EL (cell line): ENCODE measurements at regions not wholly inside any gene's neighbourhood (a gene's known extent, or its start where the extent isn't known, plus 50 kb on each side); places are given as distances from the start of the nearest gene placed in this dataset.
"Not testable (repeated sequence)": the region's sequence is repeated elsewhere in the genome, so short reads cannot be mapped to it uniquely, and the experiment has no call there.

Source experiments
- DNase-seq: peaks from one replicate; pipeline ENCODE4 v3.0.0-alpha.2; 2016

DNA sequence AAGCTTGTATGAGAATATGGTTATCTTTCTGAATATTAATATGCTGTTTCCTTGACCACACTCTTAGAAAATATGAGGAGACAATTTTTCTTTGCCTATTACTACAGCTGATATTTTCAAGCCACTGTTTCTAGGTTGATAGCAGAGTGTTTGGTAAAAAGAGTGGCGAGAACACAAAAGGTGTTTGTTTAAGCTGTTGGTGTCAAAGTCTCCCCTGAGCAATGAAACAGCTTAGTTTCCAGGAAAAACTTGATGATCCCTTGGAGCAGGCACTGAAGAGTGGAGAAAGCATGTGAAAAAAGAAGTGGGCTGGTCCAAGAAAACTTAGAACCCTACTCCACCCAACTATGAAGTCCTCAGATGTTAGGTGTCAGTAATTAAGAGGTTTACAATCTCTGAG lies 182.7 kb downstream of the TFAP2B start:
- DNase-seq: no peak

DNA sequence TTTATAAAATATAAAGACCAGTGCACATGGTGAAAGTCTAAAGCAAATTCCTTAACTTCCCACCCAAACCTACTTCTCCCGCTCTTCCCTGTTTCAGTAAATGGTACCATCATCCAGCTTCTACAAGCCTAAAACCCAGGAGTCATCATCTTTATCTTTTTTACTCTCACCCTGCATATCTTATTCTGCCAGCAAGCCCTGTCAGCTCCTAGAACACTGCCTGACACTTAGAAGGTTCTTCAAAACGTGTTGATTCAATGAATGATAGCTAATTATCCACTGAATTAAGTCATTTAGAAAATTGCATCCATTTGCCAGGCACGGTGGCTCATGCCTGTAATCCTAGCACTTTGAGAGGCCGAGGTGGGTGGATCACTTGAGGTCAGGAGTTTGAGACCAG lies 185.7 kb downstream of the TFAP2B start:
- DNase-seq: no peak

DNA sequence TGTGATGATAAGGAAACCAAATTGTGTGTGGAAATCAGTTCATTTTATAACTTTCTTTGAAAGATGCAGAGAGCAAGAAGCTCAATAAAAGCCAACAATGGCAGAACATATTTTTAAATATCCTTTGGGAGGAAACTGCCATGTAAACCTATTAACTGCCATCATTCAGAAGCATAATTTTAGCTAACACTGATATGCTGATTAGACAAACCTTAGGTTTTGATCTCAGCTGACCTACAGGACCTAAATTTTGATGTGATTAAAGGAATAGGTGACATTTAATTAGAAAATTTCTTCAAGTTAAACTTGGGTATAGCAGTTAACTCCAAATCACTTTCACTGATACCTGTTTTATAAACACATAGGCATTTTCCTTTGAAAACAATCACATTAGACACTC lies 187.1 kb downstream of the TFAP2B start:
- no peak for DNase-seq

DNA sequence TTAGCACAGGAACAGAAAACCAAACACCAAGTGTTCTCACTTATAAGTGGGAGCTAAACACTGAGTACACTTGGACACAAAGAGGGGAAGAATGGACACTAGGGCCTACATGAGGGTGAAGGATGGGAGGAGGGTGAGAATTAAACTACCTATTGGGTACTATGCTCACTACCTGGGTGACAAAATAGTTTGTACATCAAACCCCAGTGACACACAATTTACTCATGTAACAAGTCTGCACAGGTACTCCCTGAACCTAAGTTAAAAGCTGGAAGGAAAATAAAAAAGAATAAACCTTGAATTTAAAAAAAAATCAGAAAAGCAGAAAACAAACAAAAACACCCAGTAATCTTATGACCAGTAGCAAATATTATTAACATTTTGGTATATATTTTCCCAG lies 188.6 kb downstream of the TFAP2B start:
- no peak for DNase-seq

DNA sequence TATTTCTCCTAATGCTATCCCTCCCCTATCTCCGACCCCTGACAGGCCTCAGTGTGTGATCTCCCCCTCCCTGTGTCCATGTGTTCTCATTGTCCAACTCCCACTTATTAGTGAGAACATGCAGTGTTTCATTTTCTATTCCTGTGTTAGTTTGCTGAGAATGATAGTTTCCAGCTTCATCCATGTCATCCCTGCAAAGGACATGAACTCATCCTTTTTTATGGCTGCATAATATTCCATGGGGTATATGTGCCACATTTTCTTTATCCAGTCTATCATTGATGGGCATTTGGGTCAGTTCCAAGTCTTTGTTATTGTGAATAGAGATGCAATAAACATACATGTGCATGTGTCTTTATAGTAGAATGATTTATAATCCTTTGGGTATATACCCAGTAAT lies 190.0 kb downstream of the TFAP2B start:
- not testable (repeated sequence) for DNase-seq

DNA sequence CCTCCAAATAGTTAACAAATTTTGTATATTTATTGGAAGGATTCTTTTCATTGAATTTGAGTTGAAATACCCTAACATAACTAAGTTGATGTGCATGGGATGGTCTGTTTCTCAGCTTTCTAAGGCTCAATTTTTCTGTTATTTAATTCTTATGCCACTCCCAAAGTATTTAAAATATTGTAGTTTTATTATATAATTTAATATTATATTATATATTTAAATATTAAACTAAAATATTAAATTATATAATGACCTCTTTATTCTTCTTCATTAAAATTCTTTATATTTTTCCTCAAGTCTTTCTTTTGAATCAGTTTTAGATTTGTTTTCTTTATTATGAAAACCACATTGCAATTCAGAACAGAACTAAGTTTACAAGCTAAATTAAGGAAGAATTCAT lies 194.7 kb downstream of the TFAP2B start:
- DNase-seq: no peak

DNA sequence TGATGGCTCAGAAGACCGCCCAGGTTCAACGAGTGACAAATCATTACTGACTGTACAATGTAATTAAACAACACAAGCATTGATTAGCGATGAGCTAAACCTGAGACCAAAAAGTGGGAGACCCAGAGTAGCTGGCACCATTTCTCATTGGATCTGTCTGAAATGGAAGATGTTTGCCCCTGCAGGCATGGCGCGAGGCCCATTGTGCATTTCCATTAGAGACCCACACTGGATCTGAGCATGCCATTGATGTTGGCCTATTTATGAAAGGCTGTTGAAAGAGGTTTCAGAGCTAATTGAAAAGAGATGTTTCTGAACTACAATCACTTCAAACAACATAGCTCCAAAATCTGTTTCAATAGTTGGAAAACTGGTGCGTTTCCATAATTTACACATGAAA lies 196.7 kb downstream of the TFAP2B start:
- DNase-seq: no peak

DNA sequence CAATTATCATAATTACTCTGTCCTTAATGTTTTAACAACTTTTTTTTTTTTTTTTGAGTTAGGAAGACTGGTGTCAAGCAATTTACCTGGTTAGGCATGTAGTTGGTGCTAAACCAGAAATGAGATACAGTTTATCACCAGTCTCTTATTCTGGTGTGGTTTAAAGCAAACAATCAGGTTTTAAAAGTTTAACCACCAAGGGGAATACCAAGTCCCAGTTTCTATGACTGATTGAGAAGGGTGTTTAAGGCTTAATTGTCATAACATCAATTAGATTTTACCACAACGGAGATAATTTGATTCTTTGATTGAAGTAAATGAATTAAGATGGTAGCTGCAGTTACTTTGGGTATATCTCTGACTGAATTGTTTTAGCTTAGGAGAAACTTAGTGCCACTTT lies 197.8 kb downstream of the TFAP2B start:
- no peak for DNase-seq

DNA sequence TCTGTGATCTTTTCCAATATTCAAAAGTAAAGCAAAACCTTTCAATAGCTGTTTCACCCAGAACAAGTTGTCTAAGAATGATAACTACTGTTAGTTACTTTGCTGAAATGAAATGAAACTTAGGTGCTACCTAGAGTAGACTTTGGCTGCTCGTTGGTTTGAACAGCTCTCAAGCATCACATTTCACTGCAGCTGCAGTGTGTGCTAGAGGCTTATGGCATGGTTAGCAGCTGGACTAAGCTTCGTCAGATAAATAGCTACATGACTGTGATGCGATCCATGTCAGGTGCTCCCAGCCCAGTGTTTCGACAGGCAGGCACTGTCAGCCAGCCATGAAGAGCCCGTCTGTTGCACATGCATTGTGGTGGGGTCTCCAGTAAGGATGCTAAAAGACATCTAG lies 201.1 kb downstream of the TFAP2B start:
- DNase-seq: no peak

DNA sequence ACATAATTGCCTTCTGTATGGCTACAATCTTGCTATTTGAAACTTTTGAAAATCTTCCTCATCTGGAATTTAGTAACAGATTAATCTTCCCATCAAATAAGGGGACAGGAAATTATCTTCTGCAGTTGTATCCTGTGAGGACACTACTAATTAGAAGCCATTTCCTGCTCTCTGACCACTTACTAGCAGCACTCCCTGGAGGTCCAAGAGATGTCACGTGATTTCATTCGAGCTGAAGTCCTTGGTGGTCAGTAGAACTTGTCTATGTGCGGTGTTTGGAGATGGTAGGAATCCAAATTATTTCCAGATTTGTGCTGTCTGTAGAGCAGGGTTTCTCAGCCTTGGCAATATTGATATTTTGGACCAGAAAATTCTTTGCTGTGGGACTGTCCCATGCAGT lies 202.5 kb downstream of the TFAP2B start:
- DNase-seq: no peak

DNA sequence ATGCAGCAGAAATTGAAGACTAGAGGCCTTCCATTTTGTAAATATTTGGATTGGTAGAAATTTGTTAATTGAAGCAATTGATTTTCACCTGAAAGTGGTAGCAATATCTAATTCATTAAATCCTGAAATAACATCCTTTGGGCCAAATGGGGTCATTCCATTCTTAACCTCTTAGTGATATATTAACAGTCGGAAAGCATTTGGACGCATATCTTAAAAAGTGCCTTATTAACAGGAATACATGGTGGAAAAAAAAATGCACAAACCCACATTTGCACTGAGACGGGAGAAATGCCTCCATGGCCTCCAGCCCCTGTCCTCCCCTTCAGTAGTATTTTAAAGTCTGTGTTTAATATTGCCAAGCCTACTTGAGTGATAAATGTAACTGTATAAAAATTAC lies 205.5 kb downstream of the TFAP2B start:
- DNase-seq: no peak

DNA sequence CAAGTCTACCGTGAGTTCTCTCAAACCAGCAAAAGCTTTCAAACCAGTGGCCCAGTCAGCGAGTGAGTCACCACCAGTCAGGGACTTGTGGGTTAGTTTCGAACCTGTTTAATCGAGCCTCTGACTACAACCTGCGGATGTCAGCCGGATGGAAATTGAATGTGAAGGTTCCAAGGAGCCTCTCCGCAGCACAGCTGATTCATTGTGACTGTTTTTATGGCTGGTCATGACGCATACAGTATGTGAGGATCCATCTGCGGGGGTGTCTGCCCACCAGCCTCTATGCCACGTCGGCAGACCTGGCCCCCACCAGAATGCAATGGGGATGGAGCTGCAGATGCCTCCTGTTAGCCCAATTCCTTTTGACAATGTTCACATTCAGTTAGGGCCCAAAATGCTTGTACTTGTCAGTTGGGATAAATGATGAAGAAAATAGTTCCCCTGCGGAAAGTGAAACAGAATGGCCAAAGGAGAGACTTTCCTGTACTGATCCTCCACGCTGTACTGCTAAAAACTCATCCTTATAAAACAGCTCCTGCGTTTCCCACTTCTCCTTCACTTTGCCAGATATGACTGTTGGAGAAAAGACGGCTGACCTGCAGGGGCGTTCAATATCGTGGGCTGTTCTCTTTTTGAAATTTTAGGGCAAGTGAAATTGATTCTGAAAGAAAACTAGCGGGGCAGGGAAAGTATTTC lies 206.6 kb downstream of the TFAP2B start:
- DNase-seq: peak; percentile 30

DNA sequence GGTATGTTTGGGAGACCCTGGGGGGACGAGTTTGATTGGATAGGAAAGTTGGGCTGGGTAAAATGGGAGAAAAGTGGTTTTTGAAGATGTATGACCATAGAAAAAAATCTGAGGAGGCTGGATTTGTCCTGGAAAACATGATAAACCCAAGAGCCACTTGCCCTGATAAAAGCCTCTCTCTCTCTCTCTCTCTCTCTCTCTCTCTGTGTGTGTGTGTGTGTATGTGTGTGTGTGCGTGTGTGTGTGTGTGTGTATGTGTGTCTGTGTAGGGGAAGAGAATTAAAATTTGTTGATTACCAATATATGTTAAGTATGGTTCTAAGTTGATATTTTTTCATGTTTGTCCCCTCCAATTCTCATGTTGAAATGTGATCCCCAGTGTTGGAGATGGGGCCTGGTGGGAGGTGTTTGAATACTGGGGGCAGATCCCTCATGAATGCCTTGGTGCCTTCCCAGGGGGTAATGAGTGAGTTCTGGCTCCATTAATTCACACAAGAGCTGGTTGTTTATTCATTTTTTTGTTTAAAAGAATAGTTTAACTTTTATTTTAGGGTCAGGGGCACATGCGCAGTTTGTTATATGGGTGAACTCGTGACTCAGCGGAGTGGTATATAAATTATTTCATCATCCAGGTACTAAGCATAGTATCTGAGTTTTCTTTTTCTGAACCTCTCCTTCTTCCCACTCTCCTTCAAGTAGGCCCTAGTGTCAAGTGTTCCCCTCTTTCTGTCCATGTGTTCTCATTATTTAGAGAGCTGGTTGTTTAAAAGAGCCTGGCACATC lies 208.8 kb downstream of the TFAP2B start:
- DNase-seq: no peak

DNA sequence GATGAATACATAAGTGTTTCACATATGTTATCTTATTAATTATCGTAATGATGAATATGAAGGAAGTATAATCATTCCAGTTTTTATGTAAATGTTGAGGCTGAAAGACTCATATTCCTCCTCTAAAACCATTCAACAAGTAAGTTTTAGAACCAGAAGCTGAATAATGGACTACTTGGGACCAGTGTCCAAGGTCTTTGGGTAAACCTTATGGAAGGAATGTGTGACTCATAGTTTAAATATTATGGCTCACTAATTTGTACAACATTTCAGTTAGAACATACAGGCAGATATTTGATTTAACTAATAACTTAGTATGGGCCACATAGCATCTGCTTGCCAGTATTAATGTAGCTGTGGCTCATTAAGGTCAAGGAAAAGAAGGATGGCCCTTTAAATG lies 209.6 kb downstream of the TFAP2B start:
- DNase-seq: no peak

DNA sequence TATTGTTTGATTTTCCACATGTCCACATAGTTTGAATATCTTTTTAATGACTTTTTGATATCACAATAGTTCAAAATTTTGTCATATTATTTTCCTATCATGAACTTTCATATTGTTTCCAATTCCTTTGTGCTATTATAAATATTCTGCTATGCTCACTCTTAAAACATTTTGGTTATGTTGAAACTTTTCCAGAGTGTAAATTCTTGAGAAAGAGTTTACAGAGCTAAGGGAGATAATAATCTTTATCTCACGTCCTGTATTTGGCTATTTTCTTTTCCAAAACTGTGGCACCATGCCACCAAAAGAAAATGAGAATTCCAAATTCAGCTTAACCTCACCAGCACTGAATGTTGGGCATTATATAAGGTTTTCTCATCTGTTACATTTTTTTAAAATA lies 210.9 kb downstream of the TFAP2B start:
- DNase-seq: no peak

DNA sequence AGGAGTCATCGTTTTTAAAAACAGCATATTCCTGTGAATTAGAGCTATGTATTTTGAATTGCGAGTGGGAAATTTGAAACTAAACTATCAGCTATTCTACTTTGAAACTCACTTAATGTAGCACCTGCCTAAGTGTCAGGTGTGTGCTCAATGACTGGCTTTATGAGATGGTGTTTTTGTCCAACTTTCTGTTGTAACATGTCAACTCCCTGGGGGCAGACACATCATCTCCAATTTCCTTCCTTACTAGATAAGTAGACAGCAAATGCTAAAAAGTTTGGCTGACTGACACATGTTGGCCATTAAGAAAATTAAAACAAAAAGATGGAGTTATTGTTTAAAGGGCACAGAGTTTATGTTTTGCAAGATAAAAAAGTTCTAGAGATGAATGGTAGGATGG lies 226.9 kb downstream of the TFAP2B start:
- no peak for DNase-seq

DNA sequence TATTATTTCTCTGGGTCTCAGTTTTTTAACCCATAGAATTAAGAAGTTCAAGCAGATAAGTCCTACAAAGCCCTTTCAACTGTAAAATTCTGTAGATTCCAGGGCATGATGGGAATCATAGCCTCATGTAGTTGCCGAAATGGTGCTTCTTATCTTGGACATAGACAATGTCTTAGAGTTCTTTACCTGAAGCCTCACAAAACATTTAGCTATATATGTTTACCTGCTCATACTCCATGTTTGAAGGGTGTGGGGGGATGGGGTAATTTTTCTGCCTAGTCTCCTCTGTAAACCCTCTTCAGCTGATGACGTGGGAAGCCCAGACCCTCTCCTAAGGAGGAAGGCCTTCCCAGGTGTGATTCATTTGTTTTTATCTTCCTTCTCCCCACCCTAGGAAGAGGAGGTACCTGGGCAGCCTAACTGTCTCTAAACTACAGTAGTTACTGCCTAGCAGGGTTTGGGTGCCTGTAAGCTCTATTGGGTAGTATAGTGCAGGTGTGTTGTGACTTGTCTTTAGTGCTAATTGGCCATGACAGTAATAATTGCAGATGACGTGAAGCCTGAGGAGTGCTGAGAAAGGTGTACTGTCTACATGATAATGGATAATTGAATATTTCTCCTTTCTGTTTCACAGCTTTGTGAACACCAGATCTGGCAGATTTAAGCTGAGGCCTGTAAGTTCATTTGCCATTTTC lies 230.8 kb downstream of the TFAP2B start:
- no peak for DNase-seq

DNA sequence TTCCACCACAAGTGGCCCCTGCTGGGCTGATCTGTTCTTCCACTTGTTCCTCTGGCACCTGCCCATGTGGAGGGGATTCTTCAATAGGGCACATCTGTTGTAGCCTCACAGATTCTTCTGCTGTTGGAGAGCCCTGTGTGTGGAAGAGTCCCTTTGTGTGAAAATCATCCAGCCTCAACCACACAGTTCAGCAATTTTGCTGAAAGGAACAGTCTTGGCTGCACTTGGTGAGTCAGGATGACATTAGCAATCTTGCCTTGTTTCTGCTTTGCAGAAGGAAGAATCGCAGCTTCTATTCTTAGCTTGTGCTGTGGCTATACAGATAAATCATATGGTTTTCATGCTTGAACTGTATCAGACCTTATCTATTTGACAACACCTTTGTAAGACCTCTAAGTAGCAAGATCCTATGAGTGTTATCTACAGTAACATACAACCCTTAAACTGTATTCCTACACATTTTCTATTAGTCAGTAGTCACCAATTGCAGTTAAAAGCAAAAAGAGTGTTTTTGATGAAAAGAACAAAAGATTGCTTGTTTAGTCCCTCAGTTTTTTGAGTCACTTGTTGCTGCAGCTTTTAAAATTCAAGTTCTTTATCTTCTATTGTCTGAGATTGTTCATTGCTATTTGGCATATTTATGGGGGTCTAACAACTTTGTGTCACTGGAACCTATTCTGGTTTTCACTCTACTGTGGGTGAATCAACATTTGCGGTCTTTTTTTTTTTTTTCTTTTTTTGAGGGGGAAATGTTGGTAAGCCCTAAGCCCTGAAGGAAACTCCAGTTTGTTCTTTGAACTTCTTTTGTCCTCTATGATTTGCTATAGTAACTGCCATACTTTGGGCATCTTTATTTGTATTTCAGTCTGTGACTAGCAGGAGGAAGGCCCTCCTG lies 231.6 kb downstream of the TFAP2B start:
- no peak for DNase-seq

DNA sequence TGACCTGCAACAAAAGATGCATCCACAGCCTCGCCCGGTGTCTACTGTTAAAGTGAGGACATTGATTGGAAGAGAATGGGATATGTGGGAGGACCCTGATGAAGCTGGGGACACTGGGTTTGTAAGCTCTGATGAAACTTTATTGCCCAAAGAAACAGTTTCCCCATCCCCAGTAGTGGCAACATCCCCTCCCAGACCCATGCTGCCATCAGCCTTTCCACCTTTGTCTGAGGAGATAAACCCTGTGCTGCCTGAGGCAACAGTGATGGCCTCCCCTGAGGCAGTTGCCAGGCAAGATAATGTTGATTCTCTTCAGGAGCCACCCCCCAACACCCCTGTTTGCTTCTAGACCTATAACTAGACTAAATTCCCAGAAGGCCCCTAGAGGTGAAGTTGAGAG lies 234.0 kb downstream of the TFAP2B start:
- DNase-seq: not testable (repeated sequence)

DNA sequence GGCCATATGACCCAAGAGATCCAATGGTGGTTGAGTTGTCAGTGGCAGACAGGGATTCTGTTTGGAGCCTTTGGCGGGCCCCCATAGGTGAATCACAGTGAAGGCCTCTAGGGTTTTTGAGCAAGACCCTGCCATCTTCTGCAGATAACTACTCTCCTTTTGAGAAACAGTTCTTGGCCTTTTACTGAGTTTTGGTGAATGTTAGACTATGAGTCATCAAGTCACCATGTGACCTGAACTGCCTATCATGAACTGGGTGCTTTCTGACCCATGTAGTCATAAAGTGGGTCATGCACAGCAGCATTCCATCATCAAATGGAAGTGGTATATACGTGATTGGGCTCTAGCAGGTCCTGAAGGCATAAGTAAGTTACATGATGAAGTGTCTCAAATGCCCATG lies 236.6 kb downstream of the TFAP2B start:
- not testable (repeated sequence) for DNase-seq

DNA sequence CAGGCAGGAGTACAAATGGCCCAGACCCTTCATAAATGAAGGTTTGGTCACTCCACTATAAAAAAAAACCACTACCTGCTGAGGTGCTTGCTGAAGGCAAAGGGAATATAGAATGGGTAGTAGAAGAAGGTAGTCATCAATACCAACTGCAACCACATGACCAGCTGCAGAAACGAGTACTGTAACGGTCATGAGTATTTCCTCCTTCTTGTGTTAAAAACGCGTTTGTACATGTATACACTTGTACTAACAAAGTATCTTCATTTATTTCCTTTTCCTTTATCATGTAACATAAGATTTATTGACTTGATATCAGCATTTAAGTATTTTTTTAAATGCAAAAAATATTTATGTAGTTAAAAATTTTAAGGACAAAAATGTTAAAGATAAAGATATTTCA lies 238.6 kb downstream of the TFAP2B start:
- DNase-seq: no peak

DNA sequence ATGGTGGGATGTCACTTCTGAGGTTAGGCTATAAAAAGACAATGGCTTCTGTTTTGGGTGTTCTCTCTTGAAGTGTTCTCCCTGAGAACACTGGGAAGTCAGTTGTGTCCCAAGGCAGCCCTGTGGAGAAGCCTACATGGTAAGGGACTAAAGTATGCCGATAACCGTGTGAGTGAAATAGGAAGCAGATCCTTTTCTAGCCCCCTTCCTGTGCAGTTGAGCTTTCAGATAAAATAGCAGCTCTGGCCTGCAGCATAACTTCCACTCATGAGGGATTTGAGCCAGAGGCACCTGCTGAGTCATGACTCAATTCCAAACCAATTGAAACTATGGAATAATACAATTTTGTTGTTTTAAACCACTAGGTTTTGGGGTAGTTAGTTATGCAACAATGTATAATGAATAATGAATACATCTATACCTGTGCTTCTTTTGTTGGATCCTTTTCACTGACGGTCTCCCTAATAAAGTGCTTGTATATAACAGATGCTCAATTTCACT lies 241.6 kb downstream of the TFAP2B start:
- no peak for DNase-seq

DNA sequence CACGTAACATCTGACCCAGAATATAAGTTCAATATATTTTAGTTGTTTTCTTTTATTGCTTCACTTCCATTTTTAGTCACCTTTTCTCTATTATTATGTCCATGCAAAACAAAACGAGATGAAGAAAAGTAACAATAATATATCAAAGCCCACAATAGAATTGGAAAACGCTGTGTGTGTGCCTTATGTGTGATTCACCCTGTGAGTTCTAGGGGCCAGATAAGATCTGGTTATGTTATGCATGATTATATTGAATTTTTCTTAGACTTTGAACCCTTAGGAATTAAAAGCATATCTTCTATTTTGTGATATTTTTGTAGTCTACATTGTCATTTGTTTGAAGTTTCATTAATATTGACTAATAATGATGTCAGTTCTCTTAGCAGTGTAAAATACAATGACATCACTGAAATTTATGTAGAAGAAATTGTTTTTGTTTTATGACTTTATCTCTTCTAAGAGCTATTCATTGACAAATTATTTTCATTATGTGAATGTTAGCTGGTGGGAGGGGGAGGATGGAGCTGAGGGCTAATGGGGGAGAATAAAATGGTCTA lies 243.6 kb downstream of the TFAP2B start:
- DNase-seq: no peak
